Immature natural killer cell (primary cell): ENCODE measurements at regions not wholly inside any gene's neighbourhood (a gene's known extent, or its start where the extent isn't known, plus 50 kb on each side); places are given as distances from the start of the nearest gene placed in this dataset.

Experiments used
- DNase-seq, 3 donors: peaks; one replicate each; pipeline ENCODE4 v3.0.0; 2022; ENCODE audit warnings: mixed read lengths in 1 of 3
- H3K27ac Mint-ChIP-seq, 6 donors: one replicate each; pipeline ENCODE4 v1.8.0; 2020; ENCODE audit warnings: mixed read lengths in 6 of 6, mild to moderate bottlenecking in 5 of 6, inconsistent platforms in 4 of 6, moderate library complexity in 3 of 6
- H3K27me3 Mint-ChIP-seq, 3 donors: one replicate each; pipeline ENCODE4 v1.8.0; 2020 to 2021; ENCODE audit warnings: low read depth in 3 of 3, mild to moderate bottlenecking in 3 of 3, mixed read lengths in 3 of 3, moderate library complexity in 3 of 3, inconsistent platforms in 1 of 3
- H3K36me3 Mint-ChIP-seq, 3 donors: one replicate each; pipeline ENCODE4 v1.8.0; 2020; ENCODE audit warnings: mixed read lengths in 3 of 3, inconsistent platforms in 2 of 3, mild to moderate bottlenecking in 2 of 3
- H3K4me1 Mint-ChIP-seq, 2 donors: one replicate each; pipeline ENCODE4 v1.8.0; 2020; ENCODE audit warnings: inconsistent platforms in 2 of 2, mild to moderate bottlenecking in 2 of 2, mixed read lengths in 2 of 2, moderate library complexity in 1 of 2
- H3K4me3 Mint-ChIP-seq, 5 donors: one replicate each; pipeline ENCODE4 v1.8.0; 2020; ENCODE audit warnings: mild to moderate bottlenecking in 5 of 5, mixed read lengths in 5 of 5, inconsistent platforms in 3 of 5, moderate library complexity in 3 of 5
- H3K9me3 Mint-ChIP-seq, 6 donors: one replicate each; pipeline ENCODE4 v1.8.0; 2020; ENCODE audit warnings: mild to moderate bottlenecking in 6 of 6, mixed read lengths in 6 of 6, inconsistent platforms in 4 of 6, moderate library complexity in 3 of 6

DNA sequence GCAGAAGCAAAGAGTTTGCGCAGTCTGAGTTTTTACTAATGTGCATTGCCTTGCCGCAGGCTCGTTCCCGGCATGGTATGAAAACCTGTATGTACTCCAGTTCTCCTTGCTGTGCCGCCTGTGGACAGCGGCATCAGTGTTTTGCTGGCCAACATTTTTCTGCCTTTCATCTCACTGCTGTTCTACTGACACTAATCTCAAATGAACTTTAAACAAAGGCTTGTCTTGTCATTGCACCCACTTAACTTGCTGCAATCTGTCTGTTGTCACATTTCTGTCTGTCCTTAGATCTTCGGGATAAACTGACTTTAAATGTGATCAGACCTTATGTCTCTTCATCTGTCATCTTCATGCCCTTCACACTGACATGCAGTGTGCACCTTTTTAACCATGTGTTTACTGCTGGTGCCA lies 71.7 kb upstream of the ZNRF2 start:
- Mint-ChIP-seq H3K4me3 (no peak overlapping the region), H3K36me3 (no peaks in the 10 kb centered on the region)

DNA sequence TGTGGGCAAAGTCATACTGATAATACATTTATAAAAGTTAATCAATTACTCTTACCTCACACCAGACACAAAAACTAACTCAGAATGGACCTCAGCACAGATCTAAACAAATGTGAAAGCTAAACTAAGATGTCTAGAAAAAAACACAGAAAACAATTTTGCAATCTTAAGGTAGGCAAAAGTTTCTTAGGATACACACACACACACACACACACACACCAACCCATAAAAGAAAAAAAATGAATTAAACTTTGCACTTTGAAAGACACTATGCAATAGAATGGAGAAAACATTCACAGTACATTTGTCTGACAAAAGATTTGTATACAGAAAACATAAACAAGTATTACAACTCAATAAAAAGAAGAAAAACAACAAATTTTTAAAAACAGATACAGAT lies 70.8 kb upstream of the ZNRF2 start:
- no peak for DNase-seq
- Mint-ChIP-seq H3K4me3 (no peak overlapping the region), H3K9me3 (peaks cover 0 to 3% (median 0%) of the 10 kb centered on the region in 6 donors), H3K36me3 (no peaks in the 10 kb centered on the region), H3K27me3 (peaks cover 4 to 10% (median 9%) of the 10 kb centered on the region in 3 donors), H3K4me1 (peaks cover 0 to 3% of the 10 kb centered on the region in 2 donors), H3K27ac (no peak overlapping the region)

More for the DNA sequence above, 71.7 kb upstream of the ZNRF2 start:
- no peak for DNase-seq
- no peaks in the 10 kb centered on the region for H3K9me3 Mint-ChIP-seq
- H3K27me3 Mint-ChIP-seq: peaks cover 4 to 8% (median 4%) of the 10 kb centered on the region in 3 donors
- peaks cover 0 to 3% of the 10 kb centered on the region in 2 donors for H3K4me1 Mint-ChIP-seq
- no peak overlapping the region for H3K27ac Mint-ChIP-seq

DNA sequence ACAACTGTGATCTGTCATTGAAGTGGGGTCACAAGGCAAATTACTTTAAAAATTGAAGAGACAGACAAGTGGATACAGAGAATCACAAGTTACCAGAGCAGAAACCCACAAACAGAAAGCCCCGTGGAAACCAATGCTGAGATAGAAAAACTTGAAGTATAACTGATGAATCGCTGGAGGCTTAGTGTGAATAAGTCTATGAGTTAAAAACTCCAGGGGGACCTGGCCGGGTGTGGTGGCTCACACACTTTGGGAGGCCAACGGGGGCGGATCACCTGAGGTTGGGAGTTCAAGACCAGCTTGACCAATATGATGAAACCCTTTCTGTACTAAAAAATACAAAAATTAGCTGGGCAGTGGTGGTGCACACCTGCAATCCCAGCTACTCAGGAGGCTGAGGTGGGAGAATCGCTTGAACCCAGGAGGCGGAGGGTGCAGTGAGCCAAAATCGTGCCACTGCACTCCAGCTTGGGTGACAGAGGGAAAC lies 69.7 kb upstream of the ZNRF2 start:
- peaks cover 5 to 15% (median 10%) of the 10 kb centered on the region in 3 donors for H3K27me3 Mint-ChIP-seq
- no peak overlapping the region for H3K4me3 Mint-ChIP-seq
- peaks cover 0 to 3% of the 10 kb centered on the region in 2 donors for H3K4me1 Mint-ChIP-seq
- no peak for DNase-seq
- H3K27ac Mint-ChIP-seq: no peak overlapping the region
- H3K36me3 Mint-ChIP-seq: no peaks in the 10 kb centered on the region
- H3K9me3 Mint-ChIP-seq: peaks cover 0 to 3% (median 0%) of the 10 kb centered on the region in 6 donors

DNA sequence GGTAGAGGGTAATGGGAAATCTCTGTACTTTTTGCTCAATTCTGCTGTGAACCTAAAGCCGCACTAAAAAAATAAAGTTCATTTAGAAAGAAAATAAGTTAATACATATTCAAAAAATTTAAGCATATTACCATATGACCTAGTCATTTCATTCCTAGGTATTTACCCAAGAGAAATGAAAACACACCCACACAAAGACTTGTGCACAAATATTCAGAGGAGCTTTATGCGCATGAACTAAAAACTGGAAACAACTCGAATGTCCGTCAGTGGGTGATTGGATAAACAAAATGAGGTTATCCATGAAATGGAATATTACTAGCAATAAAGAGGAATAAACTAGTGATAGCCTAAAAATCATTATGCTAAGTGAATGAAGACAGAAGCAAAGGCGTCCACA lies 62.6 kb upstream of the ZNRF2 start:
- Mint-ChIP-seq H3K27me3 (peaks cover 2 to 12% (median 10%) of the 10 kb centered on the region in 3 donors), H3K27ac (no peak overlapping the region), H3K36me3 (no peaks in the 10 kb centered on the region), H3K4me3 (no peak overlapping the region), H3K4me1 (no peaks in the 10 kb centered on the region), H3K9me3 (peaks cover 0 to 4% (median 0%) of the 10 kb centered on the region in 6 donors)
- DNase-seq: no peak

DNA sequence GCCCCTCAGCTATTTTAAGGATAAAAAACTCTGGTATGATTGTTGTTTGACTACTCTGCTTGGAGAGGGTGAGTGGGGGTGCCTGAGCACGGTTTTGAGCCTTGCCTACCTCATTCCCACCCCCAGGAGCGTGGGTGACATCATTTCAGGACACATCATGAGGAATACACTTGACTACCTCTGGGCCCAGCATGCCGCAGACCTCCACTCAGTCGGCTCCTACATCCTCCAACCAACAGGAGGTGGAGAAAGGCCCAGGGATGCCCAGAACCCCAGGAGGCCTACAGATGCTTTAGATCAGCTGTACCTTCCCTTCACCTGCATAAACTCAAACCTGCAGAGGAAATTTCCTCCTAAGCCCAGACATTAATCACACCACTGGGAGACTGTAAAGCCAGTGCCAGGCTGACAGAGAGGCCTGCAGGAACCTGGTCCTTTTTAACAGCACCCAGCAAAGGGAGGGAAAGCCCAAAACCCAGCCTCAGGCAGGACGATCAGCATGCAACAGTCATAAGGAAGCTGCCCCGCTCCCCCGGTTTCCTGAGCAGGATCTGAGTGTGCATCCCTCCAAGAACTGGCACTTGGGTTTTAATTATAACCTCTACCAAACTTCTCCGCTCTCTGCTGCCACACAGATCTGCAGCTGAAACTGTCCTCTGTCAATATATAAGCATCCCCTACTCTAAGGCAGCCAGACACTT lies 61.7 kb upstream of the ZNRF2 start:
- Mint-ChIP-seq H3K4me1 (no peaks in the 10 kb centered on the region), H3K9me3 (peaks cover 0 to 4% (median 0%) of the 10 kb centered on the region in 6 donors), H3K27me3 (peaks cover 2 to 10% (median 9%) of the 10 kb centered on the region in 3 donors), H3K27ac (no peak overlapping the region), H3K4me3 (no peak overlapping the region), H3K36me3 (no peaks in the 10 kb centered on the region)
- no peak for DNase-seq

DNA sequence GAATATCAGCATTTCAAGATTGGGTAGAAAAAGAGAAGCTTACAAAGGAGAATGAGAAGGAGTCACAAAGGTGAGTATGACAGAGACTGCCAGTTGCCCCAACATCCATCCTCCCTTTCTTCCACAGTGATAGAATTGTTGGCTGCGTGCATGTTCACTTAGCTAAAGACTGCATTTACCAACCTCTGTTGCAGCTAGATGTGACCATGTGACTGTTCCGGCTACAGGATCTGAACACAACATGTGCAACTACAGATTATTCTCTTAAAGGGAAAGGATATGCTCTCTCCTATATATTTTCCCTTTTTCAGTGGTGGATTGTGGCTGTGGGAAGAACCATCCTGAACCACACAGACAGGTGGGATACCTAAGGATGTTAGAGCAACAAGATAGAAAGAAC lies 60.5 kb upstream of the ZNRF2 start:
- Mint-ChIP-seq H3K27me3 (peaks cover 2 to 6% (median 3%) of the 10 kb centered on the region in 3 donors), H3K9me3 (peaks cover 0 to 2% (median 0%) of the 10 kb centered on the region in 6 donors), H3K4me3 (no peak overlapping the region), H3K27ac (no peak overlapping the region), H3K4me1 (no peaks in the 10 kb centered on the region), H3K36me3 (no peaks in the 10 kb centered on the region)
- no peak for DNase-seq

DNA sequence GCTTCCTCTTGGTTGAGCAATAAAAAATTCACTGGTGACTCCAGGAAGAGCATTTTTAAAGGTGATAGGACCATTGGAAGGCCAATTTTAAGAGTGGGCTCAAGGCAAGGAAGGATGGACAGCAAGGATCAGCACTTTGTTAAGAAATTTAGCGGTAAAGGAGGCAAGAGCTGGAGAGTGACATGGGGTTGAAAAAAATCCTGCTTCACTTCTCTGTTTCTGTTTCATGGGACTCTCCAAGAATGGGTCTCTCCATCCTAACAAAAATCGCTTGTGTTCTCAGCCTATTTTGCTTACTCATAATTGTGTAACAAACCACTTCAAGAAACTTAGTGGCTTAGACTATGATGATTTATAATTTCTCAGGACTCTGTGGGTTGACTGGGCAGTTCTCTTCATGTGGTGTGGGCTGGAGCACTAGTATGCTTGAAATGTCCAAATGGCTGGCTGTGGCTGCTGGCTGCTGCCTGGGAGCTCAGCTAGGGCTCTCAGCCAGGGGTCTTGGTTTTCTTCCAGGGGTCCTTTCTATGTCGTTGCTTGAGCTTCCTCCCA lies 59.8 kb upstream of the ZNRF2 start:
- Mint-ChIP-seq H3K36me3 (no peaks in the 10 kb centered on the region), H3K4me3 (no peak overlapping the region), H3K9me3 (peaks cover 0 to 2% (median 0%) of the 10 kb centered on the region in 6 donors), H3K27me3 (peaks cover 0 to 4% (median 3%) of the 10 kb centered on the region in 3 donors), H3K27ac (no peak overlapping the region), H3K4me1 (no peaks in the 10 kb centered on the region)
- DNase-seq: no peak

DNA sequence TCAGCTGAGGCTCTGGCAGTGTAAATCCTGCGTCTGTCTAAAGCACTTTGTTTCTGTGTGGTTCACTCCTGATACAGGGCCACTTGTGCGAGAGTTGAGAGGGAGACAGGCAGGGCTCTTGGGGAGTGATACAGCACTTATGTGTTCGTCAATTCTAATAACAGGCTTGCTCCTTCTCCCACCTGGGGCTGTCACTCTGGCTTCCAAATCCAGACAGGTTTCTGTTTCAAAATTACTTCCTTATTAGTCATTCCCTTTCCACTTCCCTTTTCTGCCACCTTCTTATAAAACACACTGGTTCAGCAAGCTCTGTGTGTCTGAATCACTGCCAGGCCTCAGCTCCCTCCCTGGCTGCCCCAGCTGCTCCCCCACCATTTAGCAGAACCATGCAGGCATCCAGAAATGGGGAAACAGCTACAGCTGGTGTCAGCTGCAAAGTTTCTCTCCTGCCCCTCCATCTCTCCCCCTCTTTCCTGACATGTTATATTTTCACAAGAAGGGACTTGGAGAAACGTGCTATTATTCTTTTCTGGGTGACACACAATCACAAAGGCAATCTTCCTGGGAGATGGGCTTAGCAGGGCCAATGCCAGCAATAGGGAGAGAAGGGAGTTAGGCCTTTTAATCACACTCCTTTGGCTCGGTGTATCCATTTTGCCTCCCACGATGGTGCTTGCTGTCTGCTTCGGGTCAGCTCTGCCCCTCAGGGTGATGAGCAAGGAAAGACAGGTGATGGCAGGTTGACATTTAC lies 58.4 kb upstream of the ZNRF2 start:
- H3K9me3 Mint-ChIP-seq: peaks cover 0 to 2% (median 0%) of the 10 kb centered on the region in 6 donors
- no peaks in the 10 kb centered on the region for H3K4me1 Mint-ChIP-seq
- DNase-seq: no peak
- H3K4me3 Mint-ChIP-seq: no peak overlapping the region
- H3K27me3 Mint-ChIP-seq: peaks cover 0 to 4% (median 3%) of the 10 kb centered on the region in 3 donors
- H3K36me3 Mint-ChIP-seq: no peaks in the 10 kb centered on the region
- peak overlapping the region in 1 of 6 donors; percentile 18 for H3K27ac Mint-ChIP-seq

DNA sequence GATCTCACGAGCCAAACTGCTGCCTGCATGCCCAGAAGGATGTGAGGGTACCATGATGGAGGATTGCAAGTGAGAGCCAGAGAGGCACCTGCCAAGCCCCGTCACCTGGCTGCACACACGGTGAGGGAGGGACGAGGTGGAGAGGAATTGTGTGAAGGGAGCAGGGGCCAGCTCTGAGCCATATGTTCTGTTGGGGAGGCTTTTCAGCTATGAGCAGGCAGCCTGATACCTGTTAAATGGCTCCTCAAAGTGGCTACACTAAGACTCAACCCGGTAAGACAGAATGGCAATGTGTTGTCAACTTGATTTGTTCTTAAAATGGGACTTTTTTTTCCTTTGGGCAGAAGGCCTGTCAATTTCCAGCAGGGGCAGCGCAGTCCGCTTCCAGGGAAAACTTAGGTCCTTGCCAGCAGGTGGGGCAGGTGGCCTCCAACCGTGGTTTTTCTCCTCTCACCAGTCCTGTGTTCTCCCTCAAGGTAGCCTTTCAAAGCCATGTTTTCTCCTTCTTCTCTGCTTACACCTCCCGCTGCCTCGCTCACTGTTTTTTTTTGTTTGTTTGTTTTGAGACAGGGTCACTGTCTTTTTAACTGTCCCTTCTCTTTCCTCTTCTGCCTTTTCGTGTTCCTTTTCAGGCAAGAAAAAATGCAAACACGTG lies 57.7 kb upstream of the ZNRF2 start:
- Mint-ChIP-seq H3K4me1 (no peaks in the 10 kb centered on the region), H3K27me3 (peaks cover 0 to 4% (median 3%) of the 10 kb centered on the region in 3 donors), H3K9me3 (peaks cover 0 to 2% (median 0%) of the 10 kb centered on the region in 6 donors), H3K36me3 (no peaks in the 10 kb centered on the region), H3K4me3 (no peak overlapping the region), H3K27ac (no peak overlapping the region)
- DNase-seq: no peak

DNA sequence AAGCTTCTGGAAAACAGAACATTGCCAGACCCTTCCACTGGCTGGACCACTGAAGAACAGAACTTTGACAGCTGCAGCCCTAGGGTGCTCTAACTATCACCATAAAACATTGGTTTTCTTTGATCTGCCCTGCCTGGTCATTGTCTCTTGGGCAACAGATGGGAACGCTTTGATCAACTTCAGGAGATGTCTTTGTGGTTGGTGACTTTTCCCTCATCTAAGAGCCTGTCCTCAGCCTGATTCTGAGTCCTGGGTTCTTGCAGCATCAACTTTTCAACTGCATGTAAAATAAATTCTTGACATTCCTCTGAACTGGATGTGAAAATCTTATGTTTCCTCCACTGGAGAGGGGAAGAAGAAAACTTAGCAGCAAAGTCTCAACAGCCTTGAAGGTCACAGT lies 53.1 kb upstream of the ZNRF2 start:
- H3K4me3 Mint-ChIP-seq: no peak overlapping the region
- no peaks in the 10 kb centered on the region for H3K36me3 Mint-ChIP-seq
- peaks cover 0 to 3% (median 0%) of the 10 kb centered on the region in 3 donors for H3K27me3 Mint-ChIP-seq
- no peak for DNase-seq
- H3K27ac Mint-ChIP-seq: no peak overlapping the region
- H3K9me3 Mint-ChIP-seq: peaks cover 0 to 4% (median 0%) of the 10 kb centered on the region in 6 donors
- no peaks in the 10 kb centered on the region for H3K4me1 Mint-ChIP-seq

DNA sequence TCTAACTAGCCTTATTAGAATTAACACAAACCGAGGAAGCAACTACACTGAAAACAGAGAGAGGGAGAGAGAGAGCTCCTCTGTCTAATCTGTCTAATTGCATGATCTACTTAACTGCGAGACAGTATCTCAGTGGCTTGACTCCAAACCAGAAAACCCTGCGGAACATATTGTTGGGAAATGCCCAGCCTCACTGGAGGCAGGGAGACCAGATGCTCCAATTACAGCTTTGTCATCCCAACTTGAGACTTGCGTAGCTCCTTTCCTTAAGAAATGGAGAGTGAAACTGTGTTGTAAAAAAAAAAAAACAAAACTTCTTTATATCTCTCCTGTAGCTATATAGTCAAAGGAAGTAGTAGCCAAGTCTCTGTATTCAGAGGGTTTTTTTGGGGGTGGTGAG lies 52.0 kb upstream of the ZNRF2 start:
- no peak for DNase-seq
- Mint-ChIP-seq H3K4me3 (no peak overlapping the region), H3K9me3 (peaks cover 0 to 2% (median 0%) of the 10 kb centered on the region in 6 donors), H3K27me3 (peaks cover 0 to 3% (median 3%) of the 10 kb centered on the region in 3 donors), H3K4me1 (no peaks in the 10 kb centered on the region), H3K27ac (no peak overlapping the region), H3K36me3 (no peaks in the 10 kb centered on the region)
